Naive thymus-derived CD4-positive, alpha-beta T cell (primary cell): ENCODE measurements at regions not wholly inside any gene's neighbourhood (a gene's known extent, or its start where the extent isn't known, plus 50 kb on each side); places are given as distances from the start of the nearest gene placed in this dataset.
A peak's percentile ranks its signal among the peaks of the same experiment; 100 is the strongest.
"Not testable (repeated sequence)": the region's sequence is repeated elsewhere in the genome, so short reads cannot be mapped to it uniquely, and the experiment has no call there.

Experiments used
- ATAC-seq: fragments of 150-1000 bp; cut with Tn5 transposase; 2 replicates; pipeline ENCODE4 v1.10.0; 2021; ENCODE audit warnings: mild to moderate bottlenecking, moderate library complexity
- CTCF ChIA-PET: fragments of 350-600 bp; sonication (Branson Sonifier 250); formaldehyde crosslinking; loops from one replicate; lab custom pipeline; 2021; ENCODE audit warnings: antibody characterized with exemption; lab: Charles Lee
- POLR2A ChIA-PET: fragments of 350-600 bp; sonication (Branson Sonifier 250); formaldehyde crosslinking; loops from one replicate; lab custom pipeline; 2021; ENCODE audit warnings: antibody characterized with exemption, inconsistent platforms; lab: Charles Lee
- DNase-seq, 9 donors: peaks; one replicate each; pipeline versions ENCODE4 v3.0.0 to v3.0.0-alpha.2; 2020 to 2022; ENCODE audit warnings: mixed read lengths in 1 of 9
- H3K27ac ChIP-seq: one replicate; pipeline ENCODE4 v1.7.0; 2013; ENCODE audit warnings: mild to moderate bottlenecking, low read depth, low read length, moderate library complexity
- H3K27me3 ChIP-seq, 2 donors: one replicate each; pipeline ENCODE4 v1.7.0; 2013; ENCODE audit warnings: low read length in 2 of 2, mild to moderate bottlenecking in 2 of 2, moderate library complexity in 2 of 2; ENCODE audit not compliant: control insufficient read depth in 2 of 2, insufficient read depth in 2 of 2
- H3K36me3 ChIP-seq, 3 experiments: 1 replicate in 2 of 3; 2 replicates in 1 of 3; pipeline ENCODE4 v1.7.0; 2013; ENCODE audit warnings: low read length in 3 of 3, mild to moderate bottlenecking in 3 of 3, moderate library complexity in 1 of 3; ENCODE audit not compliant: insufficient read depth in 3 of 3, control insufficient read depth in 2 of 3
- H3K4me1 ChIP-seq, 2 donors: one replicate each; pipeline ENCODE4 v1.7.0; 2013; ENCODE audit warnings: low read length in 2 of 2, mild to moderate bottlenecking in 2 of 2, moderate library complexity in 1 of 2; ENCODE audit not compliant: control insufficient read depth in 2 of 2, insufficient read depth in 2 of 2
- H3K4me3 ChIP-seq: 2 replicates; pipeline ENCODE4 v1.7.0; 2013; ENCODE audit warnings: mild to moderate bottlenecking, low read length
- H3K9me3 ChIP-seq, 3 experiments: 1 replicate in 2 of 3; 2 replicates in 1 of 3; pipeline ENCODE4 v1.7.0; 2013; ENCODE audit warnings: low read length in 3 of 3; ENCODE audit not compliant: control insufficient read depth in 2 of 3
- H3K27ac Mint-ChIP-seq, 9 donors: one replicate each; pipeline ENCODE4 v1.8.0; 2020 to 2022; ENCODE audit warnings: mixed read lengths in 9 of 9, mild to moderate bottlenecking in 8 of 9, moderate library complexity in 5 of 9, inconsistent platforms in 2 of 9
- H3K27me3 Mint-ChIP-seq, 5 donors: one replicate each; pipeline ENCODE4 v1.8.0; 2021 to 2022; ENCODE audit warnings: mixed read lengths in 5 of 5, mild to moderate bottlenecking in 1 of 5
- H3K36me3 Mint-ChIP-seq, 5 donors: one replicate each; pipeline ENCODE4 v1.8.0; 2020 to 2022; ENCODE audit warnings: mixed read lengths in 5 of 5, mild to moderate bottlenecking in 3 of 5, inconsistent platforms in 1 of 5
- H3K4me1 Mint-ChIP-seq, 7 donors: one replicate each; pipeline ENCODE4 v1.8.0; 2020 to 2022; ENCODE audit warnings: mixed read lengths in 7 of 7, mild to moderate bottlenecking in 3 of 7, inconsistent platforms in 1 of 7
- H3K4me3 Mint-ChIP-seq, 10 donors: one replicate each; pipeline ENCODE4 v1.8.0; 2020 to 2022; ENCODE audit warnings: mild to moderate bottlenecking in 10 of 10, mixed read lengths in 10 of 10, moderate library complexity in 6 of 10, inconsistent platforms in 2 of 10
- H3K9me3 Mint-ChIP-seq, 11 donors: one replicate each; pipeline ENCODE4 v1.8.0; 2020 to 2022; ENCODE audit warnings: mixed read lengths in 11 of 11, mild to moderate bottlenecking in 4 of 11, inconsistent platforms in 1 of 11, moderate library complexity in 1 of 11
- intact Hi-C, 2 donors: fragments of 100-400 bp; cut with micrococcal nuclease; formaldehyde crosslinking; loops; one replicate each; pipeline ENCODE4 v1.15.1; 2023

DNA sequence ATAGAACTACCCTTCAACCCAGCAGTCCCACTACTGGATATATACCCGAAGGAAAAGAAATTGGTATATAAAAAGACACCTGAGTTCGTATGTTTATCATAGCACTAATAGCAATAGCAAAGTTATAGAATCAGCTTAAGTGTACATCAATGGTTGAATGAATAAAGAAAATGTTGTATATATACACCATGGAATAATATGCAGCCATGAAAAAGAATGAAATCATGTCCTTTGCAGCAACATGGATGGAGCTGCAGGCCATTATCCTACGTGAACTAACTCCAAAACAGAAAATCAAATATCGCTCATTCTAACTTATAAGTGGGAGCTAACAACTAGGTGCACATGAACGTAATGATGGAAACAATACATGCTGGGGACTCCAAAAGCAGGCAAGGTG, 143.5 kb upstream of the GK2 start:
- no peaks in the 10 kb centered on the region for H3K9me3 ChIP-seq
- no peak for ATAC-seq
- no peaks in the 10 kb centered on the region for H3K4me1 Mint-ChIP-seq
- no peaks in the 10 kb centered on the region for H3K27me3 ChIP-seq
- H3K36me3 ChIP-seq, result no peaks in the 10 kb centered on the region
- H3K4me1 ChIP-seq, result no peaks in the 10 kb centered on the region
- H3K4me3 ChIP-seq, result no peak overlapping the region
- H3K4me3 Mint-ChIP-seq, result no peak overlapping the region
- H3K27ac Mint-ChIP-seq, result no peak overlapping the region
- intact Hi-C loops, result no loop called here
- no peak for DNase-seq
- POLR2A ChIA-PET, result no interaction called here
- H3K27me3 Mint-ChIP-seq, result peaks cover 0 to 5% (median 0%) of the 10 kb centered on the region in 5 donors
- H3K27ac ChIP-seq, result no peak overlapping the region
- no peaks in the 10 kb centered on the region for H3K36me3 Mint-ChIP-seq
- peaks cover 0 to 13% (median 0%) of the 10 kb centered on the region in 11 donors for H3K9me3 Mint-ChIP-seq
- CTCF ChIA-PET, result no interaction called here

DNA sequence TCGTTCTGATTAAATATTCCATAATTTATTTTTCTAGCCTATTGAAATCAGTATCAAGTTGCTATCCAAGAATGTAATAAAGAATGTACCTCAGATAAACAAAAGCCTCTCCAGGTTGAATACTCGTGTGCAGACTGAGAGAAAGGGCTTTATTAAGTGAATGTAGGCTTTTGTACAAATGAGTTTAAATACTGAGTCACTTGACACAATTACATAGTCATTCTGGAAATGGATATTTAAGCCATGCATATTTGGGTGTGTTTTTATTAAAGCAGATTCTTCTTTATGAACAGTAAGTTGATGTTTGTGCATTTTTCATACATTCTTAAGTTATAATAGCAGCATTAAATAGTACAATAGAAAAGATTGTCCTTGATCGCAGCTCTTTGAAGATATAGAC, 139.8 kb upstream of the GK2 start:
- intact Hi-C loops, result no loop called here
- ChIA-PET POLR2A (no interaction called here), CTCF (no interaction called here)
- no peaks in the 10 kb centered on the region for H3K36me3 ChIP-seq
- peaks cover 0 to 3% of the 10 kb centered on the region in 2 donors for H3K27me3 ChIP-seq
- H3K27ac ChIP-seq, result no peak overlapping the region
- no peak for DNase-seq
- no peak overlapping the region for H3K4me3 ChIP-seq
- no peaks in the 10 kb centered on the region for H3K9me3 ChIP-seq
- Mint-ChIP-seq H3K27ac (no peak overlapping the region), H3K4me1 (no peaks in the 10 kb centered on the region), H3K27me3 (peaks cover 0 to 10% (median 5%) of the 10 kb centered on the region in 5 donors), H3K4me3 (no peak overlapping the region), H3K36me3 (no peaks in the 10 kb centered on the region), H3K9me3 (peaks cover 0 to 13% (median 0%) of the 10 kb centered on the region in 11 donors)
- ATAC-seq, result no peak
- H3K4me1 ChIP-seq, result no peaks in the 10 kb centered on the region

DNA sequence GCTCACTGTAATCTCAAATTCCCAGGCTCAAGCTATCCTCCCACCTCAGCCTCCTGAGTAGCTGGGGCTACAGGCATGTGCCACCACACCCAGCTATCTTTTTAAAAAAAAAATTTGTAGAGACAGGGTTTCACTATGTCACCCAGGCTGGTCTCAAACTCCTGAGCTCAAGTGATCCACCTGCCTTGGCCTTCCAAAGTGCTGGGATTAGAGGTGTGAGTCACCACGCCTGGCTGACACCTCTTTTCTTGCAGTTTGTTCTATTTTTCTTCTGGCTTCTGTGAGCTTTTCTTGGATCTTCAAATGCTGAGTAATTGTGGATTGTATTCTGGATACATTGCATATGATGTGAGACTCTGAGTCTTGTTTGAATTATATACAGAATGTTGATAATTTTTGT, 137.3 kb upstream of the GK2 start:
- H3K27me3 Mint-ChIP-seq, intact Hi-C loops, H3K9me3 Mint-ChIP-seq, H3K4me3 Mint-ChIP-seq, POLR2A ChIA-PET, H3K4me1 Mint-ChIP-seq, H3K4me1 ChIP-seq, DNase-seq, ATAC-seq, H3K27me3 ChIP-seq, H3K27ac Mint-ChIP-seq, H3K27ac ChIP-seq, H3K36me3 Mint-ChIP-seq, H3K4me3 ChIP-seq, H3K36me3 ChIP-seq, H3K9me3 ChIP-seq, CTCF ChIA-PET: not testable (repeated sequence)

DNA sequence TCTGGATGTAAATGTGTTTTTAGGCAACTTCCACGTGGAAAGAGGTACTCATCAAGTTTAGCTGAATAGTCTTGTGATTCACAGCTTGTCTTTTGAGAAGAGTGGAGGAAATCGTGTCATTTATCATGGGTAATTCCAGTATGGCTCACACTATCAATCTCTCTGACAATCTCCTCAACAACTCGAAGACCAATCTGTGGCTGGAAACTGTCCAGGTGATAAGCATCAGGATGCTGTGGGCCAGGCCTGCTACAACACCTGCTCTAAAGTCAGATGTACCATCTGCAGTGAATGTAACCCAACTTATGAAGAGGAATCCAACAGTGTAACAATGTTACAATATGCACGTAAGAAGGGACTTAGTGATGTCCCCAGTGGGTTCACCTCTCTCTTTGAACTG, 132.1 kb upstream of the GK2 start:
- H3K4me1 ChIP-seq, result no peaks in the 10 kb centered on the region
- no peak overlapping the region for H3K4me3 ChIP-seq
- no peak for DNase-seq
- intact Hi-C loops, result no loop called here
- CTCF ChIA-PET, result no interaction called here
- H3K27ac ChIP-seq, result no peak overlapping the region
- Mint-ChIP-seq H3K27ac (no peak overlapping the region), H3K27me3 (peaks cover 0 to 5% (median 0%) of the 10 kb centered on the region in 5 donors), H3K9me3 (peaks cover 0 to 4% (median 0%) of the 10 kb centered on the region in 11 donors), H3K36me3 (no peaks in the 10 kb centered on the region), H3K4me1 (no peaks in the 10 kb centered on the region), H3K4me3 (no peak overlapping the region)
- no peak for ATAC-seq
- H3K9me3 ChIP-seq, result no peaks in the 10 kb centered on the region
- no peaks in the 10 kb centered on the region for H3K27me3 ChIP-seq
- POLR2A ChIA-PET, result no interaction called here
- no peaks in the 10 kb centered on the region for H3K36me3 ChIP-seq

- no peak overlapping the region for H3K27ac ChIP-seq
- Mint-ChIP-seq H3K4me3 (no peak overlapping the region), H3K27me3 (peaks cover 0 to 6% (median 3%) of the 10 kb centered on the region in 5 donors), H3K36me3 (no peaks in the 10 kb centered on the region), H3K4me1 (no peaks in the 10 kb centered on the region), H3K9me3 (peaks cover 0 to 1% (median 0%) of the 10 kb centered on the region in 11 donors), H3K27ac (no peak overlapping the region)
- no peak overlapping the region for H3K4me3 ChIP-seq
- H3K36me3 ChIP-seq, result no peaks in the 10 kb centered on the region
- H3K27me3 ChIP-seq, result no peaks in the 10 kb centered on the region
- DNase-seq, result no peak
- intact Hi-C loops, result no loop called here
- H3K4me1 ChIP-seq, result no peaks in the 10 kb centered on the region
- no peak for ATAC-seq
- ChIA-PET POLR2A (no interaction called here), CTCF (no interaction called here)
- H3K9me3 ChIP-seq, result no peaks in the 10 kb centered on the region
Observed at GRCh38 chr4:79535516-79535915, 127.5 kb upstream of the GK2 start.

- ATAC-seq (no peak), DNase-seq (peak in 2 of 9 donors; percentile 1 to 11)
- ChIA-PET CTCF (no interaction called here), POLR2A (no interaction called here)
- Mint-ChIP-seq H3K36me3 (no peaks in the 10 kb centered on the region), H3K9me3 (no peaks in the 10 kb centered on the region), H3K27me3 (peaks cover 0 to 10% (median 0%) of the 10 kb centered on the region in 5 donors), H3K27ac (no peak overlapping the region), H3K4me1 (peaks cover 0 to 11% (median 2%) of the 10 kb centered on the region in 7 donors), H3K4me3 (peak overlapping the region in 1 of 10 donors; percentile 5)
- H3K4me3 ChIP-seq, result no peak overlapping the region
- no peaks in the 10 kb centered on the region for H3K27me3 ChIP-seq
- H3K36me3 ChIP-seq, result no peaks in the 10 kb centered on the region
- no peak overlapping the region for H3K27ac ChIP-seq
- no peaks in the 10 kb centered on the region for H3K4me1 ChIP-seq
- no peaks in the 10 kb centered on the region for H3K9me3 ChIP-seq
- intact Hi-C loops, result no loop called here
Observed at GRCh38 chr4:79528241-79528706, 120.2 kb upstream of the GK2 start.

DNA sequence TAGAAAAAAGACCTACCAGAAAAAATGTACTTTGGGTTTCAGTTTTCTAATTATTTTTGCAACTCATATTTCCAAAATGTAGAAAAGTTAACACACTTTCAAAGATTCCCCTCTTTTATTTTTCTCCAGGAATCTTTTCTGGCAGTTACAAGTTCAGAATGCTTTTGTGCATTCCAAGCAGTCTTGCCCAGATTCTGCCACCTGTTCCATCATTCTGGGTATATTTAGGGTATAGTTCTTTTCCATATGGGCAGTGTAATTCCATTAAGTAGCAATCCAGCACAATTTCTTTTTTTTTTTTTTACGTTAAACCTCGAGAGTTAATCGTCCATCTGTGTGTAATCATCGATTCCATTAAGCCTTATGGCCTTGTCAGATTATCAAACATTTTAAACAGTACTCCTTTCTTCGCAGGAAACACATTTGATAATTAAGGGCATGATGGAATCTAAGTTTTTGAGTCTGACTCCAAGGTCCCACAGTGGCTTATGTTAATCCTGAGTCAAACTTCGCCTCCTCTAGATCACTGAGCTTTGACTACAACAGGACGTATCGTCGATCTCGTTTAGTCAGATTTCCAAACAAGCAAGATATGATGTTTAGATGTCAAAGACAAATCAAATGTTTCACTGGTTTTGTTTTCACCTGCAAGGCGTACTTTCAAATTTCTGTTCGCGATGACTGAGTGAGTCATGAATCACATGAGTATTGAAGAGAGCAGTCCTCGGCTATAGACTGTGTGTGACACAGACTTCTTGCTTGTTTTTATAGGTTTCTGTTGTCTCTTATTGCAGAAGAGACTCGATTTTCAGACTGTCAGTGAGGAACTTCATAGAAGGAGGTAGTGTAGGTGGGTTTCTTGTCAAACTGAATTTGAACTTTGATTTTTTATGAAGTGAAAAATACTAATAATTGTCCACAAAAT, 118.9 kb upstream of the GK2 start:
- H3K36me3 Mint-ChIP-seq, result no peaks in the 10 kb centered on the region
- DNase-seq, result no peak
- peaks cover 0 to 2% (median 0%) of the 10 kb centered on the region in 11 donors for H3K9me3 Mint-ChIP-seq
- no peak overlapping the region for H3K27ac Mint-ChIP-seq
- intact Hi-C loops, result no loop called here
- H3K4me1 ChIP-seq, result no peaks in the 10 kb centered on the region
- no peaks in the 10 kb centered on the region for H3K36me3 ChIP-seq
- no peak for ATAC-seq
- no peaks in the 10 kb centered on the region for H3K27me3 ChIP-seq
- POLR2A ChIA-PET, result no interaction called here
- H3K9me3 ChIP-seq, result no peaks in the 10 kb centered on the region
- no peak overlapping the region for H3K4me3 ChIP-seq
- H3K27me3 Mint-ChIP-seq, result peaks cover 0 to 7% (median 0%) of the 10 kb centered on the region in 5 donors
- H3K4me1 Mint-ChIP-seq, result peaks cover 0 to 11% (median 2%) of the 10 kb centered on the region in 7 donors
- CTCF ChIA-PET, result no interaction called here
- H3K4me3 Mint-ChIP-seq, result no peak overlapping the region
- no peak overlapping the region for H3K27ac ChIP-seq
